GM12874 (cell line): ENCODE measurements at regions not wholly inside any gene's neighbourhood (a gene's known extent, or its start where the extent isn't known, plus 50 kb on each side); places are given as distances from the start of the nearest gene placed in this dataset.

Experiments used
- TF ChIP-seq, protein P1 (sequence below): IDR thresholded peaks from 2 replicates; pipeline ENCODE4 v1.5.1; 2011; ENCODE audit warnings: low read depth, mild to moderate bottlenecking, control low read depth, low read length, moderate library complexity; ENCODE audit not compliant: insufficient read depth

DNA sequence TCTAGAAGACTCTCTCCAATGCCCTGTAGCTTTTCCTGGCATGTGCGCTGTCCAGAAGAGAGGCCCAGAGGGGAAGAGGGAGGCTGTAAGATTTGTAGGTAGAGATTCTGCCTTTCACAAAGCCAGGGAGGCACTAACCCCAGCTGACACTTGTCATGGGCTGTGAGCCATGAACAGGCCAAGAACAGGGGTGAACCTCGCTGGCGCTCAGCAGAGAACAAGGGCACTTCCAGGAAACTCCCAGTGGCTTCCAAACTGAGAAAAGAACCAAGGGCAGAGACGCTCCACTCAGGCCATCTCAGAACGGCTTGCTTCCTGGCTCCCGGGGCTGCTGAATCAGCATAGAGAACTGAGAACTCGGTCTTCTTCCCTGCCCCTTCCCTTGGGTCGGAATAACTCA lies 257.8 kb upstream of the ZNF32 start:
- TF ChIP-seq, protein P1, sequence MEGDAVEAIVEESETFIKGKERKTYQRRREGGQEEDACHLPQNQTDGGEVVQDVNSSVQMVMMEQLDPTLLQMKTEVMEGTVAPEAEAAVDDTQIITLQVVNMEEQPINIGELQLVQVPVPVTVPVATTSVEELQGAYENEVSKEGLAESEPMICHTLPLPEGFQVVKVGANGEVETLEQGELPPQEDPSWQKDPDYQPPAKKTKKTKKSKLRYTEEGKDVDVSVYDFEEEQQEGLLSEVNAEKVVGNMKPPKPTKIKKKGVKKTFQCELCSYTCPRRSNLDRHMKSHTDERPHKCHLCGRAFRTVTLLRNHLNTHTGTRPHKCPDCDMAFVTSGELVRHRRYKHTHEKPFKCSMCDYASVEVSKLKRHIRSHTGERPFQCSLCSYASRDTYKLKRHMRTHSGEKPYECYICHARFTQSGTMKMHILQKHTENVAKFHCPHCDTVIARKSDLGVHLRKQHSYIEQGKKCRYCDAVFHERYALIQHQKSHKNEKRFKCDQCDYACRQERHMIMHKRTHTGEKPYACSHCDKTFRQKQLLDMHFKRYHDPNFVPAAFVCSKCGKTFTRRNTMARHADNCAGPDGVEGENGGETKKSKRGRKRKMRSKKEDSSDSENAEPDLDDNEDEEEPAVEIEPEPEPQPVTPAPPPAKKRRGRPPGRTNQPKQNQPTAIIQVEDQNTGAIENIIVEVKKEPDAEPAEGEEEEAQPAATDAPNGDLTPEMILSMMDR: no peak

DNA sequence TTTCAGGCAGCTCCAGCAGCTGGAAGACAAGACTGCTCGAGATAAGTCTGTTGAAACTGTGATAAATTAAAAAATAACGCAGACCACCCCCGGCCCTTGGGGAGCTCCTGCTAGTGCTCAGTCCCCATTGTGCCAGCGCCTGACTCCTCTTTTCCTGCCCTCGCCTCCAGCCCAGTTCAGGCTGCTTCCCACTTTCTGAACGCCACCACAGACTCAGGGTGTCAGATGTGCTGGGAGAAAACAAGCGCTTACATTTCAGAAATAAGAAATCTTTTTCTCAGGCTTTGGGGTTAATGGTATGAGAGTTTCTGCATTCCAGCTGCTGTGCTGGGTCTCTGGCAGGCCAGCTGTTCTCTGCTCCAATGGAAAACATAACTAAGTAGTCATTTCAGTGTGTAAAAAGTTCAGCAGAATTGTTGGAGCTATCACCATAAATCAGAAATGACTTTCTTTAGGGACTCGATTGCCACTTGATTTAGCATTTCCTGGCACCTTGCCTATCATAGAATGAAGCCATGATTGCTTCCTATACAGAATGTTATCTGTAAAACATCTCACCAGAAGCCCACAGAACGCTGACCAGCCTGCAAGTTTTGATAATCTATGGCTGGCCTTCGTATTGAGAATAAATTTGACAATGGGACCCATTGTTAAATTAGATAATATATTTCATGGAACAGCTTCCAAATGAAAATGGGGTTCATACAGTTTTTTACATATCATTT lies 257.0 kb upstream of the ZNF32 start:
- TF ChIP-seq, protein P1: no peak

DNA sequence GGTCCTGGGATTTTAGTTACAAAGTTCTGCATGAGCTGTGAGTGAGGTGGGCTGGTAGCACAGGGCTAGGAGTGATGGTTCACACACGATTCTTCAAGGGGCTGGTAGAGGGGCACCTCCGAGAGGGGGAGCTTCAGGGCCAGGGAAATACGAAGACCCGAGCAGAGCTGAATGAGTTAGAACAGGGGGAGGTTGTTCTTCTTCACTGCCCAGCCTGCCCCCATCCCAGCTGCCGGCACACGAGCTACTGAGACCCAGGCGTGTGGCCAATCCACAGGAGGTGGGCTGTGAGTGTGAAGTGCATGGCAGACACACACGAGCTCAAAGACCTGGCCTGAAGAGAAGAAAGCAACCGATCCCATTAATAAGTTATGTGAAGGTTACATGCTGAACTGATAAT lies 256.2 kb upstream of the ZNF32 start:
- TF ChIP-seq, protein P1: no peak

DNA sequence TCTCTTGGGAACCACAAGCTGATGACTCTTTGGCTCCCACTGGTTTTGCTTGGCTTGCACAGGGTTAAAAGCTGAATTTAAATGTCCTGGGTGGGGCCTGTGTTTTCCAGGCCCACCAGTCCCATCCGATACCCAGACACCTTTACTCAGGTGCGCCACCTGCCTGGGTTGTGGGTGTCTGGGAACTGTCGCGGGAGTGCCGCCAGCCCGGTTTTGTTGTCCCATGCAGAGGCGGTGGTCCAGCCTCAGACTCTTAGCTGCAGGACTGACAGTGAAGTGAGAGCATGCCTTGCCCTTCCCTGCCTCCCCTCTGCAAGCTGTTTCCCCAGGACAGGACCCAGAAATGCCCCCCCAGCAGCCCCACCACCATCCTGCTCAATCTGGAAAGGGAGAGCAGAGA lies 255.6 kb upstream of the ZNF32 start:
- TF ChIP-seq, protein P1: no peak

DNA sequence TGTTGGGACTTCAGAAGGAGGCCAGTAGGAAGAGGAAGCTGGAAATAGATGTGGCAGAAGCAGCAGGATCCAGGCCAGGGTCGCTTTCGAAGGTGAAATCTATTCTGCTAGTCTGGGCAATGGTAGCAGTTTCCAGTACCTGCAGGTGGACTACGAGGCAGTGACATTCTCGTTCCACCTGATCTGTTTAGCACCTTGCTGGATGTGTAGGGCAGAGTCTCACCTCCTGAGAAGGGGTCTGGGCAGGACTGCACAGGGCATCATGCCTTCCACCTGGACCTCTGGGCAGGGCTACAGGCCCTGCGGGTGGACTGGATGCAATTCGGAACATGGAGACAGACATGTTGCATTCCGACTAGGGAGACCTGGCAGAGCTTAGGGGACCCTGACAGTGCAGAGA lies 254.8 kb upstream of the ZNF32 start:
- TF ChIP-seq, protein P1: no peak

DNA sequence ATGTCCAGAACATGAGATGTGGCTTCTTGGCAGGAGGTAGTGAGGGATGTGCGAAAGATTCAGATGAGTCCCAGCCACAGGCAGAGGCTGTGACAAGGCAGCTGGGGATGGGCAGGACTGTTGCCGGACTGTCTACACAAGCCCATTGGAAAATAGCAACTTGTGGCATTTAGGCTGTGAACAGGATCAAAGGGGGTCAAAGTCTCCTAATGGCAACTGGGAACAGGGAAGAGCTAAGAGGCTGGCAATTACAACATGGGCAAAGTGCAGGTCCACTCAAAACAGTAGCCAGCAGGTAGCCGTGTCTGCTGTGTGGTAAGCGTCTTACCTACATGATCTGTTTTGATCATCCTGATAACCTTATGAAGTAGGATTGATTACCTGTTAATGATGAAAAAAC lies 254.2 kb upstream of the ZNF32 start:
- TF ChIP-seq, protein P1: no peak

DNA sequence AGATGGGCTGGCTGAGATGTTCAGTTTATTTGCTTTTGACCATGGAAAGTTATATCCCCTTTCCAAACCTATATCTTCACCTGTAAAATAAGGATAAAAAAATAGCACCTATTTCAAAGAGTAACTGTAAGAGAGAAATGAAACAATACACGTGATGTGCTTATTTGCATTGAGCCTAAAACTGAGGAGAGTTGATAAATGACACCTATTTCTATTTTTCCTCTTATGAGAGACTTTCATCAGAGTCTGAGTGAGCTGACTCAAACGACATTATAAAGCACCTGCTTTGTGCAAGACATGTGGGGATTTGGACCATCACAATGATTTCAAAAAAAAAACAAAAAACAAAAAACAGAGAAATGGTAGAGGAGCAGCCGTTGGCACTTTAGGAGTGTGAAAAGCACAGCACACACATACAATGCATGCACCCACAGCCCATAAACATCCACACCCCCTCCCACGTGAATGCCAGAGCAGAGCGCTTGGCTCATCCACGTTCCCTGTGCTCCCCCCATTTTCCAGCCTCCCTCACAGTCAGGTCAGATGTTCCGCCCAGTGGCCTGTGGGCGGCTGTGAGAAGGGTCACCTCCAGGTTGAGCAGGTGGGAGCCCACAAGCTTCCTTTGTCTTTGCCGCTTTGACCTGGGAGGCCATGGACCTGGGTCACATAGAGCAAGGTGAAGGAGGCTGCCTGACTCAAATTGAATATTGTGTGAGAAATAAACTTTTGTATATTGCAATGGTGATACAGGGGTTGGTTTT lies 253.2 kb upstream of the ZNF32 start:
- TF ChIP-seq, protein P1: no peak
